Retinal pigment epithelial cell (primary cell): ENCODE measurements at regions not wholly inside any gene's neighbourhood (a gene's known extent, or its start where the extent isn't known, plus 50 kb on each side); places are given as distances from the start of the nearest gene placed in this dataset.

Source experiments
- DNase-seq: peaks from one replicate; pipeline ENCODE4 v3.0.0-alpha.2; 2010; ENCODE audit warnings: low read depth
- H3K4me3 ChIP-seq: 2 replicates; pipeline ENCODE4 v1.5.1; 2011; ENCODE audit warnings: mild to moderate bottlenecking, low read length, control low read depth, moderate library complexity
- TF ChIP-seq, protein P1 (sequence below): conservative IDR thresholded peaks from 2 replicates; pipeline ENCODE4 v1.5.1; 2011; ENCODE audit warnings: low read depth, low read length, control low read depth, inconsistent platforms

DNA sequence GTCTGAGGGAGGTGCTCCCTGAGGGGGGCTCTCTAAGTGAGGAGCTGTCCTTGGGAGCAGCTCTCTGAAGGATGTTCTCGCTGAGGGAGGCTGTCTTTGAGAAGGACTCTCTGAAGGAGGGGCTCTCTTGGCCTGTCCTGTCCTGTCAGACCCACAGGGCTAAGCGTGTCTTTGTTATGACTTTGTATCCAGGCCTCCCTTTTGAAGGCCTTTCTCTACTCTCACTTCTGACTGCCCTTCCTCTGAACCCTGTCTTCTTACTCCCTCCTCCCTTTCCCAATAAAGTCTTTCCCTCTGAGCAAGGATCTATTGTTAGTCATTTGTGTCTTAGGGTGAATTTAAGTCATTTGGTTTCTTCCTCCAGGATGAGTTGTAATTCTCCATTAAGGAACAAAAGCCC, 330.1 kb upstream of the PLET1 start:
- no peak for DNase-seq

DNA sequence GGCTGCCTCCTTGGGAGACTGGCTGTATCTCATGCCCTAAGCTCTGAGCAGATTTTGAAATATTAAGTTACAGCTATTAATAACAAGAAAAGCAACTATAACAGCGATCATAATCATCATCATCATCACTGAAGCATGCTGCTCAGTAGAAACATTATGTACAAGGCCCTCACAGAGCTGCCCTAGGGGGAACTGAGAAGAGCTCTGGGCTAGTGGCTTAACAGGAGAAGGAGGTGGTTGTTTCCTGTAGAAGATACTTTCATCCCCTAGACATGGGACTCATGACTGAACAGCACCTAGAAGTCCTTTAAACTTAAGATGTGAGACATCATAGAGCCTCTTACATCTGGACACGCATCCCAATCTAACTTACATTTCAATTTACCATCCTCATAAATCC, 332.8 kb upstream of the PLET1 start:
- no peak for DNase-seq
- H3K4me3 ChIP-seq = no peak overlapping the region
- TF ChIP-seq, protein P1, sequence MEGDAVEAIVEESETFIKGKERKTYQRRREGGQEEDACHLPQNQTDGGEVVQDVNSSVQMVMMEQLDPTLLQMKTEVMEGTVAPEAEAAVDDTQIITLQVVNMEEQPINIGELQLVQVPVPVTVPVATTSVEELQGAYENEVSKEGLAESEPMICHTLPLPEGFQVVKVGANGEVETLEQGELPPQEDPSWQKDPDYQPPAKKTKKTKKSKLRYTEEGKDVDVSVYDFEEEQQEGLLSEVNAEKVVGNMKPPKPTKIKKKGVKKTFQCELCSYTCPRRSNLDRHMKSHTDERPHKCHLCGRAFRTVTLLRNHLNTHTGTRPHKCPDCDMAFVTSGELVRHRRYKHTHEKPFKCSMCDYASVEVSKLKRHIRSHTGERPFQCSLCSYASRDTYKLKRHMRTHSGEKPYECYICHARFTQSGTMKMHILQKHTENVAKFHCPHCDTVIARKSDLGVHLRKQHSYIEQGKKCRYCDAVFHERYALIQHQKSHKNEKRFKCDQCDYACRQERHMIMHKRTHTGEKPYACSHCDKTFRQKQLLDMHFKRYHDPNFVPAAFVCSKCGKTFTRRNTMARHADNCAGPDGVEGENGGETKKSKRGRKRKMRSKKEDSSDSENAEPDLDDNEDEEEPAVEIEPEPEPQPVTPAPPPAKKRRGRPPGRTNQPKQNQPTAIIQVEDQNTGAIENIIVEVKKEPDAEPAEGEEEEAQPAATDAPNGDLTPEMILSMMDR = no peak

More for the DNA sequence above, 330.1 kb upstream of the PLET1 start:
- H3K4me3 ChIP-seq = no peak overlapping the region
- TF ChIP-seq, protein P1 = no peak

DNA sequence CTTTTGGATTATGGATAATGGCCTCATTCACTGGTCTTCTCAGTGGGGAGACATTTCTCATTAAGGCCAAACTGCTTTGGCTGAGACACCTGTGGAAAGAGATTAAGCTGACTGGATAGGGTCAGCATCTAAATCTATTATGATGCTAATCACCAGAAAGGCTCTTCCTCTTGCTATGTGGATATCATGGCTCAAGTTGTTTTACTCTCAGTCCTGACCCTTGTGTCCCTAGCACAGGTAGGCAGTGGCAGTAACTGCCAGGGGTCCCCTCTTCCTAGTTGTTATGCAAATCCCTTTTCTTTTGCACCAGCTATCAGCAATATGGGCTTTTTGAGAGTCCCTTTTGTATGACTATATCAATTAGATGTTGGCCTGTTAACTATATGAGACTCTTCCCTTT, 335.7 kb upstream of the PLET1 start:
- H3K4me3 ChIP-seq = no peak overlapping the region
- no peak for DNase-seq
- TF ChIP-seq, protein P1 = no peak

DNA sequence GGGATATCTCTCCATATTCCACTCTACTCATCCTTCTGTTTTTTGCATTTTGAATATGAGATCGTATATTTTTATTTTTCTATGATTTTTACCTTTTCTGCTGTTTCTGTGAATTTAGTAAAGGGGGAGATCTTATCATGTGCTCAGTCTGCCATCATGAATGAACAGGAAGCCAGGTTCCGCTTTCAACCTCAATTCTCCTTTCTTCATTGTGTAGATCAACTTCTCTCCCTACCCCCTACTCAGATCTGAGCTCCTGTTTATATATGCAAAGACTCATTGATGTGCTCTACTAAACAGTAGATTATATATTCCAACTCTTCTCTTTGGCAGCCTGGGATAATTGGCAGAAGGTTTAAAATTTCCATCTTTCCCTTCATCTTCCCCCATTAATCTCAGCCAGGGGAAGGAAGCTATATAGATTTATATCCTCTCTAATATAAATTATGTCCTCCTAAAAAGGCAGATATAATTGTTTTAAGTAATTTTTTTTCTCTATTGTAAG, 336.7 kb upstream of the PLET1 start:
- DNase-seq = no peak
- TF ChIP-seq, protein P1 = no peak

DNA sequence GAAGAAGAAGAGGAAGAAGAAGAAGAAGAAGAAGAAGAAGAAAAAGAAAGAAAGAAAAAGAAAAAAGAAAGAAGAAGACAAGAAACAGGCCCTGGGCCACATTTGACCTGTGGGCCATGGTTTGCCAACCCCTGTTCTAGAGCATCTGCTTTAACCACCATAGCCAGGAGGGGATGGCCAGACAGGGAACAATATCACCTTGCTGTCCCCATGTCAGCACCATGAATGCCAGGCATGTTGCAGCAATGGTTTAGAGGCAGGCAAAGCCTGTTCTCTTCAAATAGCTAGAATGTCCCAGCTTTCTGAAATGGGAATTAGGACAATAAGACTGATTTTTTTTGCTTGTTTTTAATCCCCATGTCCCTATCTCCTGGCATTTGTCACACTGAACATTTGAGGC, 338.6 kb upstream of the PLET1 start:
- TF ChIP-seq, protein P1 = no peak
- no peak overlapping the region for H3K4me3 ChIP-seq
- DNase-seq = no peak

More for the DNA sequence above, 336.7 kb upstream of the PLET1 start:
- H3K4me3 ChIP-seq = no peak overlapping the region

DNA sequence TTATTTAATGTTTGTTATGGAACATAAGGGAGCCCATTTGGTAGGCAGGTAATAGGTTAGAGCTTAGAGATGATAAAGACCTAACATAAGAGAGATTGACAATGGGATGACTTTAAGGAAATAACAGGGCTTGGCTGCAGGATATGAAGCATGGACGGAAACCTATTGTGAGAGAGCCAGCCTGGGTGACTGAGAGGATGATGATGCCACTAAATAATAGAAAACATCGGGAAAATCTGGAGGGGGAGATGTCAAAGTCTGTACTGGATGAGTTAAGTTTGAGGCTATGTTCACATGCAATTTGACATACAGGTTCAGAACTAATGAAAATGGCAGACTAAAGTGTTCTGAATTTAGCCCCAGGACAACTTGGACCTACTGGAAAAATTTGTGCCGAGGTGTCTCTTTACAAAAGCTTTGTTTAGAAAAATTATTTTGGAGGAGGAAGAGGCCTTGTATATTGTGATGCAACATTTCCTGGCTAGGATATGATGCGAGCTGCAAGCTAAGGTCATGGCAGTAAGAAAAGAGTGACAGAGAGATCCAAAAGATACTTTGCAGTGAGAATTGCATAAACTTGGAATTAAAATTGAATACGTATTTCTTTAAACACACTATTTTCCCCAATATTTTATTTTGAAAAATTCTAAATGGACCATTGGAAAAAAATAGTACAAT, 339.3 kb upstream of the PLET1 start:
- H3K4me3 ChIP-seq = no peak overlapping the region
- DNase-seq = no peak
- TF ChIP-seq, protein P1 = no peak

DNA sequence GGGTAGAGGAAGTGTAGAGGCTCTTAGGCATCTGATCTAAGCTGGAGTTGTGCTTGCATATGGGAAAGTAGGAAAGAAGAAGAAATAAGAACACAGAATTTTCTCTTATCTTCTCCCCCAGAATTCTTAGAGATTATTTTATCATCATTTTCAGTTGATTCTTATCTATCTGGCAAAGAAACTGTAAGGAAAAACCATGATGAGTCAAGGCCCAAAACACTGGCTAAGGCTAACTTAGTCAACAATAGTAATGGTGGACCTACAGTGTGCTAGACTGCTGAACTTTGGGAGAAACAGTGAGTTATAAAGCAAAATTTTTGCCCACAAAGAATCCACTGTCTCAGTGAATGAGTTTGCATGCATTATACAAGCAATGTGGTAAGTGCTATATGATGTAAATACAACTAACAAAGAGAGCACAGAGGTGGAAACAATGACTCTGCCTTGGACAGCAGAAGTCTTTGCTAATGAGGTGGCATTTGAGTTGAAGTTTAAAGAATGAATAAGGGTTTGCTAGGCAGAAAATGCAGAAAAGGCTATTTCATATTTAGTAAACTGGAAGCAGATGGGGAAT, 344.5 kb upstream of the PLET1 start:
- TF ChIP-seq, protein P1 = no peak
- DNase-seq = no peak
- no peak overlapping the region for H3K4me3 ChIP-seq
